ENCODE measurements at regions not wholly inside any gene's neighbourhood (a gene's known extent, or its start where the extent isn't known, plus 50 kb on each side); places are given as distances from the start of the nearest gene placed in this dataset.

GRCh38 chr13:55159765-55160164, 1981.0 kb upstream of the PRR20A start:
- TF ChIP-seq MXD4 (CRISPR knock-in tag; IDR thresholded peaks at IDR 0.05; ENCODE audit: borderline replicate concordance) (no peak), E2F5 (CRISPR knock-in tag; IDR thresholded peaks at IDR 0.05) (no peak), ZNF423 (CRISPR knock-in tag; IDR thresholded peaks at IDR 0.05) (no peak), CTCF (IDR thresholded peaks at IDR 0.05) (no peak), USF1 (CRISPR knock-in tag; IDR thresholded peaks at IDR 0.05) (no peak), STAT6 (CRISPR knock-in tag; conservative IDR thresholded peaks at IDR 0.05; ENCODE audit: low read depth) (no peak)
